Liver (tissue), 8 donors: ENCODE measurements at regions not wholly inside any gene's neighbourhood (a gene's known extent, or its start where the extent isn't known, plus 50 kb on each side); places are given as distances from the start of the nearest gene placed in this dataset.

Experiments used
- DNase-seq: peaks from one replicate; pipeline ENCODE4 v3.0.0-alpha.2; 2017; ENCODE audit warnings: low spot score
- H3K27ac ChIP-seq, 2 donors: one replicate each; pipeline ENCODE4 v1.7.0; 2013; ENCODE audit warnings: inconsistent platforms in 2 of 2, low read length in 2 of 2, control low read depth in 1 of 2, low read depth in 1 of 2, mild to moderate bottlenecking in 1 of 2
- H3K27me3 ChIP-seq, 4 donors: one replicate each; pipeline versions ENCODE4 v1.6.1 to v1.7.0; 2013; ENCODE audit warnings: low read length in 3 of 4, inconsistent platforms in 1 of 4, mild to moderate bottlenecking in 1 of 4, moderate library complexity in 1 of 4; ENCODE audit not compliant: control insufficient read depth in 4 of 4, insufficient read depth in 4 of 4
- H3K36me3 ChIP-seq, 4 donors: one replicate each; pipeline versions ENCODE4 v1.6.1 to v1.7.0; 2013; ENCODE audit warnings: low read length in 3 of 4, mild to moderate bottlenecking in 3 of 4, low read depth in 1 of 4, moderate library complexity in 1 of 4; ENCODE audit not compliant: control insufficient read depth in 4 of 4, insufficient read depth in 3 of 4
- H3K4me1 ChIP-seq, 4 donors: one replicate each; pipeline versions ENCODE4 v1.6.1 to v1.7.0; 2013; ENCODE audit warnings: low read length in 3 of 4, mild to moderate bottlenecking in 3 of 4, moderate library complexity in 1 of 4; ENCODE audit not compliant: control insufficient read depth in 4 of 4, insufficient read depth in 4 of 4
- H3K4me3 ChIP-seq, 3 donors: one replicate each; pipeline versions ENCODE4 v1.6.1 to v1.7.0; 2013; ENCODE audit warnings: low read length in 3 of 3, control low read depth in 1 of 3, low read depth in 1 of 3, mild to moderate bottlenecking in 1 of 3
- H3K9ac ChIP-seq, 2 donors: one replicate each; pipeline ENCODE4 v1.7.0; 2013; ENCODE audit warnings: low read length in 2 of 2, mild to moderate bottlenecking in 2 of 2, moderate library complexity in 2 of 2, control low read depth in 1 of 2, low read depth in 1 of 2
- H3K9me3 ChIP-seq, 4 donors: one replicate each; pipeline versions ENCODE4 v1.6.1 to v1.7.0; 2013; ENCODE audit warnings: low read length in 3 of 4; ENCODE audit not compliant: control insufficient read depth in 4 of 4
- EGR1 ChIP-seq, 2 donors: IDR thresholded peaks; 2 replicates each; pipeline ENCODE4 v1.6.1; 2016 to 2018; ENCODE audit warnings: antibody characterized with exemption in 2 of 2, low read depth in 2 of 2
- FOXA1 ChIP-seq: IDR thresholded peaks from 2 replicates; pipeline ENCODE4 v1.6.1; 2016; ENCODE audit warnings: antibody characterized with exemption
- FOXA2 ChIP-seq: IDR thresholded peaks from 2 replicates; pipeline ENCODE4 v1.6.1; 2016; ENCODE audit warnings: antibody characterized with exemption
- GABPA ChIP-seq, 2 donors: IDR thresholded peaks in 1 of 2; conservative IDR thresholded peaks in 1 of 2; 2 replicates each; pipeline ENCODE4 v1.6.1; 2016; ENCODE audit warnings: antibody characterized with exemption in 2 of 2, mild to moderate bottlenecking in 1 of 2, moderate library complexity in 1 of 2
- HNF4A ChIP-seq, 2 donors: conservative IDR thresholded peaks; 2 replicates each; pipeline ENCODE4 v1.6.1; 2016; ENCODE audit warnings: antibody characterized with exemption in 2 of 2, mild to moderate bottlenecking in 2 of 2
- HNF4G ChIP-seq: IDR thresholded peaks from 2 replicates; pipeline ENCODE4 v1.6.1; 2016; ENCODE audit warnings: antibody characterized with exemption
- JUND ChIP-seq, 2 donors: IDR thresholded peaks; 2 replicates each; pipeline ENCODE4 v1.6.1; 2016; ENCODE audit warnings: antibody characterized with exemption in 2 of 2
- NR2F2 ChIP-seq: IDR thresholded peaks from 2 replicates; pipeline ENCODE4 v1.6.1; 2016; ENCODE audit warnings: antibody characterized with exemption
- RAD21 ChIP-seq, 2 donors: IDR thresholded peaks; 2 replicates each; pipeline ENCODE4 v1.6.1; 2016; ENCODE audit warnings: antibody characterized with exemption in 2 of 2, mild to moderate bottlenecking in 2 of 2
- SP1 ChIP-seq: IDR thresholded peaks from 2 replicates; pipeline ENCODE4 v1.6.1; 2018; ENCODE audit warnings: antibody characterized with exemption, mild to moderate bottlenecking
- TAF1 ChIP-seq: conservative IDR thresholded peaks from 2 replicates; pipeline ENCODE4 v1.6.1; 2016; ENCODE audit warnings: antibody characterized with exemption, mild to moderate bottlenecking
- YY1 ChIP-seq: IDR thresholded peaks from 2 replicates; pipeline ENCODE4 v1.6.1; 2016; ENCODE audit warnings: antibody characterized with exemption, mild to moderate bottlenecking
- WGBS: extraction: QIAGEN DNeasy Blood & Tissue Kit; methylation state at CpG from one replicate; pipeline ENCODE4 v1.1.7; 2013; 5-methylcytosine and 5-hydroxymethylcytosine counted together
- TF ChIP-seq, protein P1 (sequence below): IDR thresholded peaks from 2 replicates; pipeline ENCODE4 v1.6.1; 2016; ENCODE audit warnings: antibody characterized with exemption, mild to moderate bottlenecking
- TF ChIP-seq, protein P2 (sequence below): fragments of 150-350 bp; IDR thresholded peaks from 2 replicates; pipeline ENCODE4 v1.5.1; 2017; ENCODE audit warnings: improper control_type of control experiment, low read depth, low read length; ENCODE audit not compliant: missing input control
- TF ChIP-seq, protein P3 (sequence below): IDR thresholded peaks from 2 replicates; pipeline ENCODE4 v1.6.1; 2016; ENCODE audit warnings: antibody characterized with exemption
- TF ChIP-seq, protein P4 (sequence below): IDR thresholded peaks from 2 replicates; pipeline ENCODE4 v1.6.1; 2016; ENCODE audit warnings: antibody characterized with exemption
- TF ChIP-seq, protein P5 (sequence below): IDR thresholded peaks from 2 replicates; pipeline ENCODE4 v1.6.1; 2016; ENCODE audit warnings: antibody characterized with exemption
- donor health status: healthy.
- donor health status: healthy.
- donor health status: healthy.
- donor health status: healthy.
- donor health status: healthy.

DNA sequence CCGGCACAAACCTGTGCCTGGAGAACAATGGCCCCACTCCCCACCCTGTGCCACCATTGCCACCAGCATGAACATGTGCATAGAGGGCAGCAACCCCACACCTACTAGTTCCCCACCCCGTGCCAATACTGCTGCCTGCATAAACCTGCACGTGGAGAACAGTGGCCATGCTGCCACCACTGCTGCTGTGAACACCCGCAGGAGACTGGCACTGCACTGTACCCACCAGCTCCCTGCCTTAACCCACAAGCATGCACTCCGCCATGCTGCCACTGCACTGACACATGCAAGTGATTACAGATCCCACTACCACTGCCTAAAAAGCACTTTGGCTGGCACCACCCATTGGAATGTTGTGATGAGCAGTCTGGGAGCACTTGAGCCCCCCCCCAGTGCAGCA, 77.3 kb downstream of the NAA11 start:
- 89% methylated on average over 5 of the region's 5 CpGs for WGBS
- no peak for DNase-seq
- H3K9me3 ChIP-seq: peaks cover 0 to 3% (median 0%) of the 10 kb centered on the region in 4 donors
- no peak overlapping the region for H3K27ac ChIP-seq
- no peak for TF ChIP-seq NR2F2
- TF ChIP-seq, protein P1, sequence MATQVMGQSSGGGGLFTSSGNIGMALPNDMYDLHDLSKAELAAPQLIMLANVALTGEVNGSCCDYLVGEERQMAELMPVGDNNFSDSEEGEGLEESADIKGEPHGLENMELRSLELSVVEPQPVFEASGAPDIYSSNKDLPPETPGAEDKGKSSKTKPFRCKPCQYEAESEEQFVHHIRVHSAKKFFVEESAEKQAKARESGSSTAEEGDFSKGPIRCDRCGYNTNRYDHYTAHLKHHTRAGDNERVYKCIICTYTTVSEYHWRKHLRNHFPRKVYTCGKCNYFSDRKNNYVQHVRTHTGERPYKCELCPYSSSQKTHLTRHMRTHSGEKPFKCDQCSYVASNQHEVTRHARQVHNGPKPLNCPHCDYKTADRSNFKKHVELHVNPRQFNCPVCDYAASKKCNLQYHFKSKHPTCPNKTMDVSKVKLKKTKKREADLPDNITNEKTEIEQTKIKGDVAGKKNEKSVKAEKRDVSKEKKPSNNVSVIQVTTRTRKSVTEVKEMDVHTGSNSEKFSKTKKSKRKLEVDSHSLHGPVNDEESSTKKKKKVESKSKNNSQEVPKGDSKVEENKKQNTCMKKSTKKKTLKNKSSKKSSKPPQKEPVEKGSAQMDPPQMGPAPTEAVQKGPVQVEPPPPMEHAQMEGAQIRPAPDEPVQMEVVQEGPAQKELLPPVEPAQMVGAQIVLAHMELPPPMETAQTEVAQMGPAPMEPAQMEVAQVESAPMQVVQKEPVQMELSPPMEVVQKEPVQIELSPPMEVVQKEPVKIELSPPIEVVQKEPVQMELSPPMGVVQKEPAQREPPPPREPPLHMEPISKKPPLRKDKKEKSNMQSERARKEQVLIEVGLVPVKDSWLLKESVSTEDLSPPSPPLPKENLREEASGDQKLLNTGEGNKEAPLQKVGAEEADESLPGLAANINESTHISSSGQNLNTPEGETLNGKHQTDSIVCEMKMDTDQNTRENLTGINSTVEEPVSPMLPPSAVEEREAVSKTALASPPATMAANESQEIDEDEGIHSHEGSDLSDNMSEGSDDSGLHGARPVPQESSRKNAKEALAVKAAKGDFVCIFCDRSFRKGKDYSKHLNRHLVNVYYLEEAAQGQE: no peak
- no peak for TF ChIP-seq FOXA1
- TF ChIP-seq HNF4A (conservative IDR thresholded peaks at IDR 0.05): no peak
- H3K36me3 ChIP-seq: no peaks in the 10 kb centered on the region
- H3K27me3 ChIP-seq: no peaks in the 10 kb centered on the region
- no peaks in the 10 kb centered on the region for H3K4me1 ChIP-seq
- H3K9ac ChIP-seq: no peak overlapping the region
- no peak overlapping the region for H3K4me3 ChIP-seq

DNA sequence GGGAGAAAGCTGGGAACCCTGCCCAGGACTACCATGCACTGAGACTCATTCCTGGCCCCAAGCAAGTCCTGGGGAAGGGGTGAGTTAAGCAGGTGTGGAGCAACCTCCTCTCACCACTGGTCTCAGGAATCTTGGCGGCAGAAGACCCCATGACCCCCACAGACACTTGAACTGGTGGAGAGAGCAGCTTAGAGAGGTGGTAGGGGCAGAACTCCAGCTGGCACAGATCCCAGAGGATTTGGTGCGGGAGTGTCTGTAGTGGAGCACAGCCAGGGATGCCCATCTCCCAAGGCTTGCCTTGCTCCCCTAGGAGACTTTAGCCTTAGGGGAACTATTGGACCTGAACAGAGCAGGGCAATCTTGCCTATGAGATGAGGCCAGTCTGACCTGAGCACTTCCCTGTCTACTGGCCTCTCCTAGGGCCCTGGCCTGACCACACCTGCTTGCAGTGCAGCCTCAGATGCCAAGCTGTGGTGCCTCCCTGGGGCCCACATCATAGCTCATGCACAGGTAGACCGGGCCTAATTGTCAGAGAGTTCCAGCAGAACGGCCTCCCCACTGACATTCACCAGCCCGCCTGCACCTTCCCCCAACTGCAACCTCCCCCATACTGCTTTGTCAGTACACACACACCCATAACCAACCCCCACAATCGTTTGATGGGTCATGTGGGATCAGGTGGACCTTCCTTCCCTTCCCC, 78.0 kb downstream of the NAA11 start:
- TF ChIP-seq TAF1: no peak
- TF ChIP-seq, protein P1: no peak
- TF ChIP-seq NR2F2: no peak
- no peak for TF ChIP-seq RAD21 (IDR thresholded peaks at IDR 0.05)
- no peak for TF ChIP-seq EGR1 (IDR thresholded peaks at IDR 0.05; ENCODE audit: low read depth in 2 of 2)
- TF ChIP-seq, protein P2, sequence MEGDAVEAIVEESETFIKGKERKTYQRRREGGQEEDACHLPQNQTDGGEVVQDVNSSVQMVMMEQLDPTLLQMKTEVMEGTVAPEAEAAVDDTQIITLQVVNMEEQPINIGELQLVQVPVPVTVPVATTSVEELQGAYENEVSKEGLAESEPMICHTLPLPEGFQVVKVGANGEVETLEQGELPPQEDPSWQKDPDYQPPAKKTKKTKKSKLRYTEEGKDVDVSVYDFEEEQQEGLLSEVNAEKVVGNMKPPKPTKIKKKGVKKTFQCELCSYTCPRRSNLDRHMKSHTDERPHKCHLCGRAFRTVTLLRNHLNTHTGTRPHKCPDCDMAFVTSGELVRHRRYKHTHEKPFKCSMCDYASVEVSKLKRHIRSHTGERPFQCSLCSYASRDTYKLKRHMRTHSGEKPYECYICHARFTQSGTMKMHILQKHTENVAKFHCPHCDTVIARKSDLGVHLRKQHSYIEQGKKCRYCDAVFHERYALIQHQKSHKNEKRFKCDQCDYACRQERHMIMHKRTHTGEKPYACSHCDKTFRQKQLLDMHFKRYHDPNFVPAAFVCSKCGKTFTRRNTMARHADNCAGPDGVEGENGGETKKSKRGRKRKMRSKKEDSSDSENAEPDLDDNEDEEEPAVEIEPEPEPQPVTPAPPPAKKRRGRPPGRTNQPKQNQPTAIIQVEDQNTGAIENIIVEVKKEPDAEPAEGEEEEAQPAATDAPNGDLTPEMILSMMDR: no peak
- TF ChIP-seq, protein P3, sequence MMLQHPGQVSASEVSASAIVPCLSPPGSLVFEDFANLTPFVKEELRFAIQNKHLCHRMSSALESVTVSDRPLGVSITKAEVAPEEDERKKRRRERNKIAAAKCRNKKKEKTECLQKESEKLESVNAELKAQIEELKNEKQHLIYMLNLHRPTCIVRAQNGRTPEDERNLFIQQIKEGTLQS: no peak
- no peak for TF ChIP-seq YY1
- TF ChIP-seq SP1: no peak
- no peak for TF ChIP-seq FOXA2
- TF ChIP-seq JUND (IDR thresholded peaks at IDR 0.05): no peak
- TF ChIP-seq, protein P4, sequence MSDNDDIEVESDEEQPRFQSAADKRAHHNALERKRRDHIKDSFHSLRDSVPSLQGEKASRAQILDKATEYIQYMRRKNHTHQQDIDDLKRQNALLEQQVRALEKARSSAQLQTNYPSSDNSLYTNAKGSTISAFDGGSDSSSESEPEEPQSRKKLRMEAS: no peak
- TF ChIP-seq HNF4G: no peak
- no peak for TF ChIP-seq HNF4A (conservative IDR thresholded peaks at IDR 0.05)
- TF ChIP-seq, protein P5, sequence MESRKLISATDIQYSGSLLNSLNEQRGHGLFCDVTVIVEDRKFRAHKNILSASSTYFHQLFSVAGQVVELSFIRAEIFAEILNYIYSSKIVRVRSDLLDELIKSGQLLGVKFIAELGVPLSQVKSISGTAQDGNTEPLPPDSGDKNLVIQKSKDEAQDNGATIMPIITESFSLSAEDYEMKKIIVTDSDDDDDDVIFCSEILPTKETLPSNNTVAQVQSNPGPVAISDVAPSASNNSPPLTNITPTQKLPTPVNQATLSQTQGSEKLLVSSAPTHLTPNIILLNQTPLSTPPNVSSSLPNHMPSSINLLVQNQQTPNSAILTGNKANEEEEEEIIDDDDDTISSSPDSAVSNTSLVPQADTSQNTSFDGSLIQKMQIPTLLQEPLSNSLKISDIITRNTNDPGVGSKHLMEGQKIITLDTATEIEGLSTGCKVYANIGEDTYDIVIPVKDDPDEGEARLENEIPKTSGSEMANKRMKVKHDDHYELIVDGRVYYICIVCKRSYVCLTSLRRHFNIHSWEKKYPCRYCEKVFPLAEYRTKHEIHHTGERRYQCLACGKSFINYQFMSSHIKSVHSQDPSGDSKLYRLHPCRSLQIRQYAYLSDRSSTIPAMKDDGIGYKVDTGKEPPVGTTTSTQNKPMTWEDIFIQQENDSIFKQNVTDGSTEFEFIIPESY: no peak
- no peak for TF ChIP-seq GABPA (IDR thresholded peaks at IDR 0.05 in 1 of 2, conservative IDR thresholded peaks at IDR 0.05 in 1 of 2)
- Histone ChIP-seq H3K4me3 (no peak overlapping the region), H3K27ac (no peak overlapping the region), H3K9me3 (peaks cover 0 to 3% (median 0%) of the 10 kb centered on the region in 4 donors), H3K4me1 (no peaks in the 10 kb centered on the region), H3K9ac (no peak overlapping the region), H3K36me3 (no peaks in the 10 kb centered on the region), H3K27me3 (no peaks in the 10 kb centered on the region)
- DNase-seq: no peak
- WGBS: 78% methylated on average over 6 of the region's 6 CpGs
